Uterus (tissue), 3 donors: ENCODE measurements at regions not wholly inside any gene's neighbourhood (a gene's known extent, or its start where the extent isn't known, plus 50 kb on each side); places are given as distances from the start of the nearest gene placed in this dataset.

Experiments
- DNase-seq, 2 donors: peaks; one replicate each; pipeline ENCODE4 v3.0.0-alpha.2; 2019 to 2020
- H3K27ac ChIP-seq, 2 donors: fragments of 200-600 bp; sonication (generic); 1 replicate in 1 of 2; 2 replicates in 1 of 2; pipeline ENCODE4 v1.5.1; 2016 to 2018
- H3K27me3 ChIP-seq, 2 donors: fragments of 200-600 bp; sonication (generic); one replicate each; pipeline ENCODE4 v1.5.1; 2018 to 2019; ENCODE audit warnings: control low read depth in 1 of 2
- H3K36me3 ChIP-seq, 2 donors: fragments of 200-600 bp; sonication (generic); one replicate each; pipeline ENCODE4 v1.5.1; 2019; ENCODE audit warnings: control low read depth in 1 of 2
- H3K4me1 ChIP-seq, 2 donors: fragments of 200-600 bp; sonication (generic); one replicate each; pipeline ENCODE4 v1.5.1; 2018 to 2019; ENCODE audit warnings: control low read depth in 1 of 2
- H3K4me3 ChIP-seq, 2 donors: fragments of 200-600 bp; sonication (generic); 1 replicate in 1 of 2; 2 replicates in 1 of 2; pipeline ENCODE4 v1.5.1; 2018 to 2019; ENCODE audit warnings: mild to moderate bottlenecking in 1 of 2
- H3K9me3 ChIP-seq, 2 donors: fragments of 200-600 bp; sonication (generic); one replicate each; pipeline ENCODE4 v1.5.1; 2019; ENCODE audit warnings: control low read depth in 1 of 2
- CTCF ChIP-seq, 4 experiments: fragments of 200-600 bp in 2 of 4; fragments of 450-650 bp in 2 of 4; sonication (generic) in 2 of 4; IDR thresholded peaks; one replicate each; pipeline ENCODE4 v1.5.1; 2016 to 2019; ENCODE audit warnings: antibody characterized with exemption in 4 of 4, mild to moderate bottlenecking in 2 of 4, moderate library complexity in 1 of 4
- POLR2A ChIP-seq, 2 donors: fragments of 450-650 bp; IDR thresholded peaks; one replicate each; pipeline ENCODE4 v1.6.1; 2016; ENCODE audit warnings: antibody characterized with exemption in 2 of 2, mild to moderate bottlenecking in 1 of 2, moderate library complexity in 1 of 2
- intact Hi-C: fragments of 100-400 bp; cut with DNase I; formaldehyde crosslinking; loops from one replicate; pipeline ENCODE4 v1.15.1; 2023; ENCODE audit warnings: low total_unique reads
- donor health status: DM: yes; HTN: yes; CAD: no.

GRCh38 chr14:43625294-43625693, 881.8 kb downstream of the FSCB start:
- no peaks in the 10 kb centered on the region for H3K27me3 ChIP-seq
- no peaks in the 10 kb centered on the region for H3K4me1 ChIP-seq
- no peak for DNase-seq
- intact Hi-C loops, result no loop called here
- H3K27ac ChIP-seq, result no peak overlapping the region
- TF ChIP-seq POLR2A (IDR thresholded peaks at IDR 0.05) (no peak), CTCF (IDR thresholded peaks at IDR 0.05) (no peak)
- H3K9me3 ChIP-seq, result no peaks in the 10 kb centered on the region
- no peak overlapping the region for H3K4me3 ChIP-seq
- H3K36me3 ChIP-seq, result no peaks in the 10 kb centered on the region

GRCh38 chr14:43621282-43621681, 885.8 kb downstream of the FSCB start:
- Histone ChIP-seq H3K9me3 (no peaks in the 10 kb centered on the region), H3K4me3 (no peak overlapping the region), H3K4me1 (no peaks in the 10 kb centered on the region), H3K27ac (no peak overlapping the region), H3K36me3 (no peaks in the 10 kb centered on the region), H3K27me3 (no peaks in the 10 kb centered on the region)
- no peak for DNase-seq
- TF ChIP-seq POLR2A (IDR thresholded peaks at IDR 0.05) (no peak), CTCF (IDR thresholded peaks at IDR 0.05) (no peak)
- intact Hi-C loops, result no loop called here

GRCh38 chr14:43595096-43595772, 911.8 kb downstream of the FSCB start:
- H3K4me1 ChIP-seq, result no peaks in the 10 kb centered on the region
- no peak overlapping the region for H3K27ac ChIP-seq
- intact Hi-C loops, result no loop called here
- no peaks in the 10 kb centered on the region for H3K27me3 ChIP-seq
- no peaks in the 10 kb centered on the region for H3K9me3 ChIP-seq
- TF ChIP-seq CTCF (IDR thresholded peaks at IDR 0.05) (no peak), POLR2A (IDR thresholded peaks at IDR 0.05) (no peak)
- no peak for DNase-seq
- no peak overlapping the region for H3K4me3 ChIP-seq
- H3K36me3 ChIP-seq, result no peaks in the 10 kb centered on the region

- no peak for DNase-seq
- no peak overlapping the region for H3K27ac ChIP-seq
- H3K27me3 ChIP-seq, result no peaks in the 10 kb centered on the region
- intact Hi-C loops, result no loop called here
- no peaks in the 10 kb centered on the region for H3K36me3 ChIP-seq
- no peak overlapping the region for H3K4me3 ChIP-seq
- H3K9me3 ChIP-seq, result no peaks in the 10 kb centered on the region
- no peak for TF ChIP-seq CTCF (IDR thresholded peaks at IDR 0.05)
- TF ChIP-seq POLR2A (IDR thresholded peaks at IDR 0.05), result no peak
- H3K4me1 ChIP-seq, result no peaks in the 10 kb centered on the region
Observed at GRCh38 chr14:43591776-43592175, 915.3 kb downstream of the FSCB start.

GRCh38 chr14:43587183-43587582, 919.9 kb downstream of the FSCB start:
- intact Hi-C loops, result no loop called here
- Histone ChIP-seq H3K27me3 (no peaks in the 10 kb centered on the region), H3K36me3 (no peaks in the 10 kb centered on the region), H3K9me3 (no peaks in the 10 kb centered on the region), H3K4me3 (no peak overlapping the region), H3K4me1 (no peaks in the 10 kb centered on the region), H3K27ac (no peak overlapping the region)
- no peak for DNase-seq
- TF ChIP-seq POLR2A (IDR thresholded peaks at IDR 0.05) (no peak), CTCF (IDR thresholded peaks at IDR 0.05) (no peak)
